GM18502 (cell line): ENCODE measurements at regions not wholly inside any gene's neighbourhood (a gene's known extent, or its start where the extent isn't known, plus 50 kb on each side); places are given as distances from the start of the nearest gene placed in this dataset.

Experiments
- ATAC-seq: cut with Tn5 transposase; IDR thresholded peaks from one replicate; pipeline ENCODE4 v1.9.1; 2021; ENCODE audit warnings: mild to moderate bottlenecking; ENCODE audit not compliant: unreplicated experiment, poor library complexity

DNA sequence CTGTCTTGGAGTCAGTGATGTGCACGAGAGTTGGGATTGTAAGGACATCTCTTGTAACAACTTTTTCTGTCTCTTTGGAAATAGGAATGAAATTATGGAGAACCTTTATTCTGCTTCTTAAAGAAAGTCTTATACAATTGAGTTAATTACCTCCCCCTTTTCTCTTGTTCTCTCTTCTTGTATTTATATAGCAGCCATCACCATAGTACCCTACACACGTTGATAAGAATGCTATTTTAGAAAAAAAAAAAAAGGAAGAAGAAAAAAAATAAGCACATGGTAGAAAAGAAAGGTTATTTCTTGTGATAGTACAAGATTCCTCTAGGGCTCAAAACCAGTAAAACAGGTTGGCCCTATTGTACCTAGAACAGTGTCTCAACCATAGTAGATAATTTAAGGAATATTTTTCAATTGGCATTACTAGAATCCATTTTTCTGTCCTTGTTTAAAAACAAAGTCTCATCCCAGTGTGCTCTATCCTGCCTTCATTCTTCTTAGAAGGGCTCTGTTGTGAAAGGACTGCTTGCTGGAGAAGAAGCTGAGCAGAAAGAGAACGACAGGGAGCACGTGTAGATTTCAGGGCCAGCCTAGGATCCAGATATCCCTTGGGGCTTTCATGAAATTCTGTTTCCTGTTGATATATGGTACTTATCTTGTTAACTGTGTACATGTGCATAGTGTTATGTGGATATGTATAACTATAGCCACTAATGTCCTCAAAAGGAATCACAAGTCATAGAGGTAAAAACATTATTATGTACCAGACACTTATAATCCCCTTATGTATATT is 392.3 kb upstream of the MEF2C start:
- ATAC-seq = no peak

- ATAC-seq = no peak
Measured at GRCh38 chr5:89273289-89273688, 390.3 kb upstream of the MEF2C start.

DNA sequence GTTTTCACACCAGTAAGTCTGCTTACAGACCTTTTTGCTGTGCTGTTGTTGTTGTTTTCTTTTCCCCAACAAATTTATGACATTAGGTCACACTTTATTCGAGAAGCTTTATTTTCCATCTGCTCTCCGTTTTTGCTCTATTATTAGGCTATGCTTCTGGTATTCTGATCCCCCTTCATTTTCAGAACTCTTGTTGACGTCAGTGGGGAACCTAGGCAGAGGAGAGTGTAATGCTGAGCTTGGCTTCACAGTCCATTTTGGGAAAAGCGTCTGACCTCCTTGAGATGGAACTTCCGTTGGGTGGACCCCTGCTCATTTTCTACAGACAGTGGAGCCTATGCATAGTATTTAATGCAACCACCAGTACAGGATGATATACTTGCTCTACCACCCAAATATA is 387.9 kb upstream of the MEF2C start:
- no peak for ATAC-seq

- ATAC-seq = no peak
Measured at GRCh38 chr5:89269721-89270120, 386.7 kb upstream of the MEF2C start.

DNA sequence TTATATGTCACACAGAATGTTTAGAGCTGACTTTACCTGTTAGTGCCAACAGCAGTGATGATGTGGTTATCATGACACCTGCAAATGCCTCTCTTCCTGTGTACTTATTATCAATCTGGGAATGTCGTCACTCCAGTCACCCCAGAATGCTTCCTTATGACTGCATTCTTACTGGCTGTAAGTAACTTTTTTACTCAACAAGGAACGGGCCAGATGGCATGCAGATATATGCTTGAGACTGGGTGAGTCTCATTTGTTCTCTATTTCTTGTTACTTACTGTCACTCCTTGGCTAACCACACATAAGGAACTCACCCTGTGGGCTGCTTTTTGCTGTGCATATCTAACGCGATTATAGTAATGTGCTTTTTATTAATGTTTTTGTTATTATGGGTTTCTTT is 385.5 kb upstream of the MEF2C start:
- ATAC-seq = peak; percentile 33

GRCh38 chr5:89267788-89268187 is 384.8 kb upstream of the MEF2C start:
- no peak for ATAC-seq

DNA sequence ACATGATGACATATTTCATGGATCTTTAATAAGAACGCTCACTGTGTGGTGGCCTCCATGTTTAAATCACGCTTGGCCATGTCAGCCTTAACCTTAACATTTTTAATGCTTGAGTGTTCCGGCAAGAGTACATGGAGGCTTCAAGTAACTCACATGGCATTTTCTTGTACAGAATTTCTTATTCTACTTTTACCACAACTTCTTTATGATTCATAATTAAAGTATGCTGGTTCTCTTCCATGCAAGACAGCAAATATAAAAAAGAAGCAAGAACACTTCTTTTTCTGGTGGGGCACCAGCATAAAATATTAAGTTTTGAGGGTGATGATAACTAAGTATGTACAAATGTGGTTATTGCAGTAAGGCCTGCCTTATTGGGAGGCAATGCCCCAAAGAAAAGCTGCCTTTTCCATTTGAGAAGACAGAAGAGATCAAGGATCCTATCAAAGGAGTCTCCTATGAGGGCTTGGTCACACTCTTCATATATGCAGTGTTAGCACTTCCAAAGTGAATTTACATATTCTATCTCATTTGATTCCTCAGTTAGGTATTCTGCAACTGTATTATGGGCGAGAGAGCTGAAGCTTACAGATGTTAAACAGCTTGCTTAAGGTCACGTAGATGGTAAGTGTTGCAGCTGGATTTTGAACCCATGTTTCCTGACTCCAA is 382.7 kb upstream of the MEF2C start:
- no peak for ATAC-seq

DNA sequence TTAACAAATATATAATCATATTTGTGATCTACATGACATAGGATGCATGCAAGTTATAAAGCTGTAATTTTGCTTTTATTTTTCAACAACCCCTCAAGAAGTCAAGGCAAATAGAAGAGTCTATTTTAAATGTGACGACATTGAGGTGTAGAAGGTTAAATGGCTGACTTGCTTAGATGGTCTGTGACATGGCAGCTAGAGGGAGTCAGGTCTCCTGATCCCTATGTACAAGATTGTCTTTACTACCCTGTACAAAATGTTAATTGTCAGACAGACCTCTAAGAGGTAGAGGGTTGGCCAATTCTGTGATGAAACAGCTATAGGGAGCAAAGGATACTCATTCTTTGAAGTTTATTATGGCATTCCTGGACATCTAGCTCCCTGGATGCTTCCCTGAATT is 380.9 kb upstream of the MEF2C start:
- no peak for ATAC-seq

DNA sequence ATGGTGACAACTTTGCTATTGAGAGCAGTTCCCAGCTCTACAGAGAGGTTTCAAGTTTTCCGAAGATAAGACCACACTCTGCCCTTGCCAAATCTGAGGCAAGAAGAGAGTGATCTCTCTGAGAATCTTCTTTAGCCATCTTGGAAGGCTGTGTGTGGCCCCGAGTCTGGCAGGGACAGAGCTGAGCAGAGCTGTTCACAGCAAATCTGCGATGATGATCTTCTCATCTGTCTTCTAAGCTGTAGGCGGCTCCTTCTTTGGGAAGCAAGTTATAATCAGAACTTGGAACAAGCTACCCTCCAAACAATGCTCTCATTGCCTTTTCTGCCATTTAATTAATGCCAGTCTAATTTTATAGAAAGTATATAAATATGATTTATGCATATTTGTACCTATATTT is 379.0 kb upstream of the MEF2C start:
- no peak for ATAC-seq

DNA sequence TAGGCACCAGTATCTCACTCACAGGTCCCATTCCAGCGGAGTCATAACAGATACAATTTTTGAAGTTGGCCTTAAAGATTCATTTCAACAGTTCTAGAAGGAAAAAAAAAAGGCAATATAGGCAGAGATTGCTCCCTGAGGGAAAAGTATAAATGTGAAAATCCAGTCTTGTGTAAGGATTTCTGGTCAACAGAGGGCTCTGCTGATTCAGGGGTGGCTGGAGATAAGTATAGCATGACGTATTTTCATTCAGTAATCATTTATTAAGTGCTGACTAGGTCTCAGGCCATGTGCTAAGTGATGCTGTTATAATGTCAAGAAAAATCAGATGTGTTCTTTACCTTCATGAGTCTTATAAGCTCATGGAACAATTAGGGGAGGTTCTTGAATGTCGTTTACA is 377.3 kb upstream of the MEF2C start:
- no peak for ATAC-seq

- no peak for ATAC-seq
Measured at GRCh38 chr5:89255845-89256463, 373.0 kb upstream of the MEF2C start.

- no peak for ATAC-seq
Measured at GRCh38 chr5:89253666-89254352, 370.8 kb upstream of the MEF2C start.

DNA sequence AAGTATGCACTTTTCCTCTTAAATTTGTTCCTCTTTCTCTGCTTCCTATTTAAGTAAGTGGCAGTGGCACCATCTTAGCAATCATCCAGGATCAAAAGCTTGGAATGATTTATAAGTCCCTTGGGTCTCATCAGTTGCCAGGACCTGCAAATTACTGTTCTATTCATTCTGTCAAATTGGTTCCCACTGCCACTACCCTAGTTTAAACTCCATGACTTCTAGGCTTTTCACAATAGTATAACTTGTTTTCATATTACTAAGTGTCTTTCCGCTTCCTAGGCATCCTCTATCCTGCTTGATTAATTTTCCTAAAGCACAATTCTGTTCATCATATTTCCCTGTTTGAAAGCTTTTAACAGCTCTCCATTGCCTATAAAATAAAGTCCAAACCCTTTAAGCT is 363.9 kb upstream of the MEF2C start:
- no peak for ATAC-seq

- no peak for ATAC-seq
Measured at GRCh38 chr5:89246252-89246651, 363.3 kb upstream of the MEF2C start.

GRCh38 chr5:89243611-89244010 is 360.6 kb upstream of the MEF2C start:
- no peak for ATAC-seq

- ATAC-seq = no peak
Measured at GRCh38 chr5:89241186-89241585, 358.2 kb upstream of the MEF2C start.

DNA sequence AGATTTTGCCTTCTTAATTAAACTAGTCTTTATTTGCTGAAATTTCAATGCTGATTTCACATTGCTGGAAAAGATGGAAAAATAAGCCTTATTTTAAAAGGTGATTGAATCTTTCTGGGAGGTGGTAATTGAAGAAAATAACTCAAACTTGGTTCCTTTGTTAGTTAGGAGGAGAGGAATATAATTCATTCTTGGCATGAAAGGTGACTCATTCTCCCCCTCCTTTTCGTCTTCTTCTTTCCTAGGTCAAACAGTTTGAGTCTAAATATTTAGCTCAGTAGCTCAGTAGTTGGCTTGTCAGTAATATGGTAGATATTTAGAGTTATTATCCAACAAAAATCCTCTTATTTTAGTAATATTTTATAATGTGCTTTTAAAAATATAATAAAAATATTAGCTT is 353.9 kb upstream of the MEF2C start:
- ATAC-seq = no peak

GRCh38 chr5:89233462-89233861 is 350.5 kb upstream of the MEF2C start:
- ATAC-seq = no peak

DNA sequence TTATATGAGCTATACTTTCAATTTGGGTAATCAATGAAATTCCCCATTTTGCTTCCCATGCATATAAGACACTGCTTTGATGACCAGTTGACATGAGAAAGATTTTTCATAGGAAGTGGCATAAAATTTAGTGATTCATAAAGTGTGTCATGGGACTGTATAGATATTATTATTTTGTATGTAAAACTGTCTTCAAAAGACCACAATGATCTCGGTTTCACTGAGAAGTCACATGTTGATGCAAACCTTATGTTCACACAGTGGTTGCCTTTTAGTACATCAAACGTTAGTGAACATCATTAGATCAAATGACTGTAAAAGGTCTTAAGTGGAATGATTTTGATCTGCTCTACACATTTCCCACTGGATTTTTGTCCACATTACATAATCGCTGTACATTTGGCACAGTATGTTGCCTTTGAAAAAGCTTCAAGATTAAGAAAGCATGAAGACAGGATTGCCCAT is 349.2 kb upstream of the MEF2C start:
- peak; percentile 97 for ATAC-seq

DNA sequence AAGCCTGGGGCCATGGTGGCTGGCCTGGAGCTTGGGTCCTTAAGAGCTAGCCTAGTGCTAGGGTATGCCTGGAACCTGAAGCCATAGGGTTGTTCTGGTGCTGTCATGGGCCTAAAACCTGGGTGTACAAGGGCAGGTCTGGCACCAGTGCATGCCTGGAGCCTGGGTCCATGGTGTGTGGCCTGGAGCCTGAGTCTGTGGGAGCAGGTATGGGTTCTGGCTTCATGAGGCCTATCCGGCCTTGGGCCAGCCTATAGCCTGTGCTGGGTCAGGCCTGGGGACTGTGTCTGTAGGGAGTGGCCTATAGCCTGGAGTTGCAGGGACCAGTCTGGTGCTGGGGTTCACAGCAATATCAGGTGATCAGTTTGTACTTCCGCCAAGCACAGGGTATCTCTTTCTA is 347.2 kb upstream of the MEF2C start:
- ATAC-seq = no peak
